ENCODE measurements at regions not wholly inside any gene's neighbourhood (a gene's known extent, or its start where the extent isn't known, plus 50 kb on each side); places are given as distances from the start of the nearest gene placed in this dataset.

- no peak for TF ChIP-seq POLR2AphosphoS5 (IDR thresholded peaks at IDR 0.05; ENCODE audit: borderline replicate concordance, low read depth, low read length)
- TF ChIP-seq EZH2 (IDR thresholded peaks at IDR 0.05), result no peak
- no peak for TF ChIP-seq FOXP2 (optimal IDR thresholded peaks at IDR 0.05; ENCODE audit: control extremely low read depth, extremely low read length, insufficient read depth)
Measured at GRCh38 chr4:160175064-160175643, 1072.3 kb downstream of the RAPGEF2 start.
